ENCODE measurements at regions not wholly inside any gene's neighbourhood (a gene's known extent, or its start where the extent isn't known, plus 50 kb on each side); places are given as distances from the start of the nearest gene placed in this dataset.

DNA sequence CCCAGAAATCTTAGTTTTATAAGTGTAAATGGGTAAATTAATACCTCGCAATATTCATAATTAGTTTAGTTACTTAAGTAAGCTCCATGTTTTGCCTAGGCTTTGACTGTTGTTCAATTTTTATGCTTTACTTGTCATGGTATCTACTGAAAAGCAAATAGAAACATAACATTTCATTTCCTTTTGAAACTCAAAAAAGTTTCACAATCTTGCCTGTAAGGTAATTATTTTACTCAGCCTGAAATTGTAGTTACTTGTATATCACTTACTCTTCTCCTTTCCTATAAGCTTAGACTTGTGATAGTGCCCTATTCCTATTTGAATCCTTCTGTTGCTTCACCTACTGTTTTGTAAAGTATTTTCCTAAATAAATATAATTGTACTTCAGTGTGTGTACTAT lies 914.4 kb upstream of the COX7C start:
- H3K4me1 Mint-ChIP-seq (ENCODE audit: low read depth), result no peaks in the 10 kb centered on the region
- DNase-seq (ENCODE audit: low spot score, unreplicated experiment), result no peak
- TF ChIP-seq, protein P1, sequence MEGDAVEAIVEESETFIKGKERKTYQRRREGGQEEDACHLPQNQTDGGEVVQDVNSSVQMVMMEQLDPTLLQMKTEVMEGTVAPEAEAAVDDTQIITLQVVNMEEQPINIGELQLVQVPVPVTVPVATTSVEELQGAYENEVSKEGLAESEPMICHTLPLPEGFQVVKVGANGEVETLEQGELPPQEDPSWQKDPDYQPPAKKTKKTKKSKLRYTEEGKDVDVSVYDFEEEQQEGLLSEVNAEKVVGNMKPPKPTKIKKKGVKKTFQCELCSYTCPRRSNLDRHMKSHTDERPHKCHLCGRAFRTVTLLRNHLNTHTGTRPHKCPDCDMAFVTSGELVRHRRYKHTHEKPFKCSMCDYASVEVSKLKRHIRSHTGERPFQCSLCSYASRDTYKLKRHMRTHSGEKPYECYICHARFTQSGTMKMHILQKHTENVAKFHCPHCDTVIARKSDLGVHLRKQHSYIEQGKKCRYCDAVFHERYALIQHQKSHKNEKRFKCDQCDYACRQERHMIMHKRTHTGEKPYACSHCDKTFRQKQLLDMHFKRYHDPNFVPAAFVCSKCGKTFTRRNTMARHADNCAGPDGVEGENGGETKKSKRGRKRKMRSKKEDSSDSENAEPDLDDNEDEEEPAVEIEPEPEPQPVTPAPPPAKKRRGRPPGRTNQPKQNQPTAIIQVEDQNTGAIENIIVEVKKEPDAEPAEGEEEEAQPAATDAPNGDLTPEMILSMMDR (IDR thresholded peaks at IDR 0.05; ENCODE audit: unreplicated experiment), result no peak
- H3K27me3 Mint-ChIP-seq, result no peaks in the 10 kb centered on the region
- H3K4me3 Mint-ChIP-seq (ENCODE audit: low read depth), result no peak overlapping the region
- no peaks in the 10 kb centered on the region for H3K9me3 Mint-ChIP-seq (ENCODE audit: low read depth)
- H3K27ac Mint-ChIP-seq, result no peak overlapping the region
- H3K36me3 Mint-ChIP-seq (ENCODE audit: insufficient read depth), result no peaks in the 10 kb centered on the region

DNA sequence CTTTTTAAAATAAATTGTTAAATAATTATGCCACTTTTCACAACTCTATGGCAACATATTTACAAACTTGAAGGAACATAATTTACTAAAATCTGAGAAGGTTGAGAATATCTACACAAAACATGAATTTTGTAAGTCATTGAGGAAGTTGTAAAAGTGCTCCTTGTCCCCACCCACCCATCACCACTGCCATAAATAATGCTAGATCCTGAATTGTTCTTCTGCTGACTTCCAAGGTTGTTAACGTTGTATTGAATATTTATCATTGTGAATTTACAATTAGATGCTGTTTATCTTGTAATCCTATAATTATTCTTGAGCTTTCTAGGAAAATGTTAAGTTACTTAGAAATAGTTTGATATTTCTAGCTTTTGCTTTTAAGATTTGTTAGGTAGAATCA lies 908.0 kb upstream of the COX7C start:
- TF ChIP-seq, protein P1 (IDR thresholded peaks at IDR 0.05; ENCODE audit: unreplicated experiment), result no peak
- Mint-ChIP-seq H3K4me3 (ENCODE audit: low read depth) (no peak overlapping the region), H3K4me1 (ENCODE audit: low read depth) (no peaks in the 10 kb centered on the region), H3K36me3 (ENCODE audit: insufficient read depth) (no peaks in the 10 kb centered on the region), H3K27ac (no peak overlapping the region), H3K9me3 (ENCODE audit: low read depth) (no peaks in the 10 kb centered on the region), H3K27me3 (no peaks in the 10 kb centered on the region)
- no peak for DNase-seq (ENCODE audit: low spot score, unreplicated experiment)

DNA sequence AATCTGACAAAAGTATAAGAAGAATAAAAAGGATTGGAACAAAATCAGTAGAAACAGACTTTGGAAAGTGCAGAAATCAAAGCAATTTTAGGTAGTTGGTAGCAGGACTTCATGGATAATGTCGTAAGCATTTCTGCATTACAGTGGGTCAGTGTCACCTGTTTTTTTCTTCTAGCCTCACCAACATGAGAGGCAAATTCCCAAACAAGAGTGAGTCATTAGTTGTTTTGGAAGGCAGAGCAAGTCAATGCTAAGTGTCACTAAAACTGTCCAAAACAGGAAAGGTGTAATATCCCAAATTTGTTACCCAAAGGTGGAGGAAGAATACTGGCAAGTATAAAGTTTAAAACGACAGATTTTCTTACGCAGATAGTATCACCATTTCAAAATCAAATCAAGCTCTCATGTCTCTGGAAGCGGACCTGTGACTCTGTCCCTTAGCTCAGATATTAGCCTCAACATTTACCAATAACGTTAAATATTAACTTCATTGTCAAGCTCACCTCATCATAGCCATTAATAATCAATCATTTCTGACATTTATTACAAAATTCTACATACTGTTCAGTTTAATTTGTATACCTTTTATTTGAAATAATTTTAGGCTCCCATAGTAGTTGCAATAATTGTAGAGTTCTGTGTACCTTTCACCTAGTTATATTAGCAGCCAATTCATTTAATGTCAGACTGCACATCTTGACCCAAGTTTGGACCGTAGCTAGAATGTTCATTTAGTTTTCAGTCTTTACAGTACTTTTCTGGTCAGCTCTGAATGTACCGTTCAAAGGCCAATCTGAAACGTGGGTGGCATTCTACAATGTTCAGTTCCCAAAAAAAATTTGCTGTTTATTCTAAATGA lies 901.2 kb upstream of the COX7C start:
- H3K36me3 Mint-ChIP-seq (ENCODE audit: insufficient read depth), result no peaks in the 10 kb centered on the region
- H3K4me3 Mint-ChIP-seq (ENCODE audit: low read depth), result no peak overlapping the region
- no peak for DNase-seq (ENCODE audit: low spot score, unreplicated experiment)
- H3K9me3 Mint-ChIP-seq (ENCODE audit: low read depth), result no peaks in the 10 kb centered on the region
- peaks cover 5% of the 10 kb centered on the region for H3K4me1 Mint-ChIP-seq (ENCODE audit: low read depth)
- TF ChIP-seq, protein P1 (IDR thresholded peaks at IDR 0.05; ENCODE audit: unreplicated experiment), result no peak
- H3K27me3 Mint-ChIP-seq, result no peaks in the 10 kb centered on the region
- H3K27ac Mint-ChIP-seq, result no peak overlapping the region

DNA sequence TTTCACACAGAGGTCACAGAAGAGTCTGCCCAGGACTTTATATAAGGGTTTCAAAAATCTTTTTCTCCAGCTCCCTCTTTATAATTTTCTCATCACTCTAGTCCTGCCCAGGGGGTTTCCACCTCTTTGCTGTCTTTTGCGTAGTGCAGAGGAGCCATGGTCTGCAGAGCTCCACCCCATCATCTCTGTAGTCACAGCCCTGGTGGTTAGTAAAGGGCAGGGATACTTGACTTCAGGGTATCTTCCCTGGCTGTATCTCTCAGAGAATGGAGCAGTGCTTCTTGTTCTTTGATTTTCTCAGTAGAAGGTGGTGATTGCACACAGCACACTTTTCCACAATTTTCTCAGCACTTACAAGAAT lies 900.6 kb upstream of the COX7C start:
- Mint-ChIP-seq H3K4me1 (ENCODE audit: low read depth) (peaks cover 5% of the 10 kb centered on the region), H3K4me3 (ENCODE audit: low read depth) (no peak overlapping the region), H3K9me3 (ENCODE audit: low read depth) (no peaks in the 10 kb centered on the region), H3K27me3 (no peaks in the 10 kb centered on the region), H3K36me3 (ENCODE audit: insufficient read depth) (no peaks in the 10 kb centered on the region), H3K27ac (no peak overlapping the region)
- DNase-seq (ENCODE audit: low spot score, unreplicated experiment), result no peak
- TF ChIP-seq, protein P1 (IDR thresholded peaks at IDR 0.05; ENCODE audit: unreplicated experiment), result no peak

DNA sequence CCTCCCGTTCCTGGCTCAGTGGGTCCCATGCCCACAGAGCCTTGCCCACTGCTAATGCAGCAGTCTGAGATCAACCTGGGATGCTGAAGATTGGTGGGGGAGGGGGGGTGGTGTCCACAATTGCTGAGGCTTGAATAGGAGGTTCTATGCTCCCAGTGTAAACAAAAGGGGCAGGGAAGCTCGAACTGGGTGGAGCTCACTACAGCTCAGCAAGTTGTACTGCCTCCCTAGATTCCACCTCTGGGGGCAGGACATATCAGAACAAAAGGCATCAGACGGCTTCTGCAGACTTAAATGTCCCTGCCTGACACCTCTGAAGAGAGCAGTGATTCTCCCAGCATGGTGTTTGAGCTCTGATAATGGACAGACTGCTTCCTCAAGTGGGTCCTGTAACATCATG lies 885.6 kb upstream of the COX7C start:
- Mint-ChIP-seq H3K4me1 (ENCODE audit: low read depth) (no peaks in the 10 kb centered on the region), H3K27me3 (no peaks in the 10 kb centered on the region), H3K9me3 (ENCODE audit: low read depth) (no peaks in the 10 kb centered on the region), H3K27ac (no peak overlapping the region), H3K36me3 (ENCODE audit: insufficient read depth) (no peaks in the 10 kb centered on the region), H3K4me3 (ENCODE audit: low read depth) (no peak overlapping the region)
- DNase-seq (ENCODE audit: low spot score, unreplicated experiment), result no peak
- TF ChIP-seq, protein P1 (IDR thresholded peaks at IDR 0.05; ENCODE audit: unreplicated experiment), result no peak

Data from progenitor cell of endocrine pancreas (in vitro differentiated cells).